GM23338 (cell line): ENCODE measurements at regions not wholly inside any gene's neighbourhood (a gene's known extent, or its start where the extent isn't known, plus 50 kb on each side); places are given as distances from the start of the nearest gene placed in this dataset.

Experiments used
- CTCF ChIP-seq, 2 experiments: fragments of 200-600 bp in 1 of 2; sonication (generic) in 1 of 2; conservative IDR thresholded peaks; 2 replicates each; pipeline versions ENCODE4 v1.5.1 to v1.6.1; 2016 to 2017; ENCODE audit warnings: antibody characterized with exemption in 2 of 2, low read depth in 2 of 2, mild to moderate bottlenecking in 2 of 2, moderate library complexity in 1 of 2
- EZH2 ChIP-seq: fragments of 200-600 bp; sonication (generic); IDR thresholded peaks from one replicate; pipeline ENCODE4 v1.8.0; 2017; ENCODE audit warnings: antibody characterized with exemption, mild to moderate bottlenecking, low read depth; ENCODE audit not compliant: unreplicated experiment
- EZH2phosphoT487 ChIP-seq: fragments of 200-600 bp; sonication (generic); IDR thresholded peaks from one replicate; pipeline ENCODE4 v1.8.1; 2018; ENCODE audit warnings: antibody characterized with exemption; ENCODE audit not compliant: unreplicated experiment
- JUNB ChIP-seq: IDR thresholded peaks from one replicate; pipeline ENCODE4 v1.6.1; 2016; ENCODE audit warnings: antibody characterized with exemption; ENCODE audit not compliant: unreplicated experiment
- NANOG ChIP-seq: IDR thresholded peaks from 2 replicates; pipeline ENCODE4 v1.6.1; 2016; ENCODE audit warnings: antibody characterized with exemption, borderline replicate concordance
- POLR2AphosphoS5 ChIP-seq: IDR thresholded peaks from 2 replicates; pipeline ENCODE4 v1.6.1; 2016; ENCODE audit warnings: antibody characterized with exemption, low read depth
- REST ChIP-seq: IDR thresholded peaks from one replicate; pipeline ENCODE4 v1.6.1; 2018; ENCODE audit warnings: antibody characterized with exemption; ENCODE audit not compliant: unreplicated experiment
- STAT1 ChIP-seq: IDR thresholded peaks from one replicate; pipeline ENCODE4 v1.6.1; 2016; ENCODE audit warnings: antibody characterized with exemption; ENCODE audit not compliant: unreplicated experiment
- ZNF331 ChIP-seq: fragments of 250-450 bp; sonication (Bioruptor Pico); IDR thresholded peaks from 2 replicates; pipeline ENCODE4 v1.5.0; 2020; ENCODE audit warnings: low read depth, mild to moderate bottlenecking, moderate library complexity

- TF ChIP-seq EZH2 (no peak), CTCF (conservative IDR thresholded peaks at IDR 0.05; ENCODE audit: low read depth in 2 of 2) (no peak), STAT1 (no peak), POLR2AphosphoS5 (no peak), NANOG (no peak), EZH2phosphoT487 (no peak), REST (no peak), JUNB (no peak), ZNF331 (CRISPR knock-in tag) (no peak)
Measured at GRCh38 chr9:82110881-82111280, 122.3 kb downstream of the SPATA31D1 start.
